ENCODE measurements at regions not wholly inside any gene's neighbourhood (a gene's known extent, or its start where the extent isn't known, plus 50 kb on each side); places are given as distances from the start of the nearest gene placed in this dataset.
A peak's percentile ranks its signal among the peaks of the same experiment; 100 is the strongest.

- Histone ChIP-seq H3K36me3 (no peaks in the 10 kb centered on the region), H3K27me3 (ENCODE audit: low read depth) (no peaks in the 10 kb centered on the region), H3K27ac (no peak overlapping the region), H3K9me3 (no peaks in the 10 kb centered on the region), H3K4me1 (peaks cover 3% of the 10 kb centered on the region), H3K4me3 (no peak overlapping the region)
- TF ChIP-seq CTCF (IDR thresholded peaks at IDR 0.05), result no peak
- ATAC-seq (peak in 1 of 2 donors; percentile 48), DNase-seq (no peak)
- intact Hi-C loops (cut with DNase I), result no loop called here
Observed at GRCh38 chr1:228955691-228956090, 220.4 kb downstream of the RHOU start.

- Histone ChIP-seq H3K9me3 (no peaks in the 10 kb centered on the region), H3K27me3 (ENCODE audit: low read depth) (no peaks in the 10 kb centered on the region), H3K4me1 (peaks cover 3% of the 10 kb centered on the region), H3K4me3 (no peak overlapping the region), H3K27ac (no peak overlapping the region), H3K36me3 (no peaks in the 10 kb centered on the region)
- intact Hi-C loops (cut with DNase I), result no loop called here
- no peak for ATAC-seq
- no peak for TF ChIP-seq CTCF (IDR thresholded peaks at IDR 0.05)
- DNase-seq, result no peak
Observed at GRCh38 chr1:228956864-228957263, 221.6 kb downstream of the RHOU start.

GRCh38 chr1:228957535-228957934 lies 222.3 kb downstream of the RHOU start:
- Histone ChIP-seq H3K4me3 (no peak overlapping the region), H3K4me1 (peaks cover 3% of the 10 kb centered on the region), H3K27me3 (ENCODE audit: low read depth) (no peaks in the 10 kb centered on the region), H3K27ac (no peak overlapping the region), H3K36me3 (no peaks in the 10 kb centered on the region), H3K9me3 (no peaks in the 10 kb centered on the region)
- DNase-seq, result no peak
- no peak for ATAC-seq
- intact Hi-C loops (cut with DNase I), result no loop called here
- no peak for TF ChIP-seq CTCF (IDR thresholded peaks at IDR 0.05)

- Histone ChIP-seq H3K4me1 (peaks cover 3% of the 10 kb centered on the region), H3K36me3 (no peaks in the 10 kb centered on the region), H3K27me3 (ENCODE audit: low read depth) (no peaks in the 10 kb centered on the region), H3K9me3 (no peaks in the 10 kb centered on the region), H3K4me3 (no peak overlapping the region), H3K27ac (no peak overlapping the region)
- intact Hi-C loops (cut with DNase I), result no loop called here
- ATAC-seq, result no peak
- no peak for DNase-seq
- no peak for TF ChIP-seq CTCF (IDR thresholded peaks at IDR 0.05)
Observed at GRCh38 chr1:228958121-228958520, 222.8 kb downstream of the RHOU start.

- Histone ChIP-seq H3K4me1 (peaks cover 7% of the 10 kb centered on the region), H3K9me3 (no peaks in the 10 kb centered on the region), H3K27ac (no peak overlapping the region), H3K27me3 (ENCODE audit: low read depth) (no peaks in the 10 kb centered on the region), H3K36me3 (no peaks in the 10 kb centered on the region), H3K4me3 (no peak overlapping the region)
- no peak for DNase-seq
- no peak for TF ChIP-seq CTCF (IDR thresholded peaks at IDR 0.05)
- ATAC-seq, result no peak
- intact Hi-C loops (cut with DNase I), result no loop called here
Observed at GRCh38 chr1:228958741-228959140, 223.5 kb downstream of the RHOU start.

GRCh38 chr1:228960705-228961104 lies 225.4 kb downstream of the RHOU start:
- ATAC-seq, result no peak

More at GRCh38 chr1:228960705-228961104, 225.4 kb downstream of the RHOU start:
- no peaks in the 10 kb centered on the region for H3K9me3 ChIP-seq
- H3K4me3 ChIP-seq, result no peak overlapping the region
- DNase-seq, result no peak
- intact Hi-C loops (cut with DNase I), result no loop called here
- no peak overlapping the region for H3K27ac ChIP-seq
- TF ChIP-seq CTCF (IDR thresholded peaks at IDR 0.05), result no peak
- no peaks in the 10 kb centered on the region for H3K36me3 ChIP-seq
- no peaks in the 10 kb centered on the region for H3K27me3 ChIP-seq (ENCODE audit: low read depth)
- peaks cover 14% of the 10 kb centered on the region for H3K4me1 ChIP-seq

Data from lower lobe of right lung (tissue), 2 donors.